B cell (primary cell): ENCODE measurements at regions not wholly inside any gene's neighbourhood (a gene's known extent, or its start where the extent isn't known, plus 50 kb on each side); places are given as distances from the start of the nearest gene placed in this dataset.

Experiments
- ATAC-seq: fragments of 200-7000 bp; cut with Tn5 transposase; one replicate; pipeline ENCODE4 v1.10.0; 2021; ENCODE audit warnings: low read depth, mild to moderate bottlenecking, moderate number of reproducible peaks, moderate library complexity
- CTCF ChIA-PET: fragments of 350-600 bp; sonication (Branson Sonifier 250); formaldehyde crosslinking; loops from one replicate; lab custom pipeline; 2021; ENCODE audit warnings: antibody characterized with exemption, inconsistent platforms; lab: Charles Lee
- POLR2A ChIA-PET: fragments of 350-600 bp; sonication (Branson Sonifier 250); formaldehyde crosslinking; loops from one replicate; lab custom pipeline; 2021; ENCODE audit warnings: antibody characterized with exemption; lab: Charles Lee
- DNase-seq: peaks from one replicate; pipeline ENCODE4 v3.0.0; 2013
- H2AFZ ChIP-seq: 2 replicates; pipeline ENCODE4 v1.6.1; 2012; ENCODE audit warnings: mild to moderate bottlenecking, low read depth, low read length; ENCODE audit not compliant: insufficient read depth, poor library complexity, severe bottlenecking
- H3K27ac ChIP-seq, 2 donors: 1 replicate in 1 of 2; 2 replicates in 1 of 2; pipeline ENCODE4 v1.5.1; 2012 to 2013; ENCODE audit warnings: low read length in 2 of 2, mild to moderate bottlenecking in 2 of 2, moderate library complexity in 1 of 2
- H3K27me3 ChIP-seq, 4 experiments: fragments of 200-600 bp in 1 of 4; sonication (generic) in 1 of 4; replicated peaks in 1 of 4; 1 replicate in 2 of 4; 2 replicates in 2 of 4; pipeline versions ENCODE4 v1.6.1 to v1.7.0; 2013 to 2016; ENCODE audit warnings: low read length in 3 of 4, mild to moderate bottlenecking in 2 of 4, mixed read lengths in 1 of 4, moderate library complexity in 1 of 4; ENCODE audit not compliant: insufficient read depth in 4 of 4, control insufficient read depth in 3 of 4; ENCODE audit errors: control extremely low read depth in 1 of 4
- H3K36me3 ChIP-seq, 2 experiments: replicated peaks in 1 of 2; 1 replicate in 1 of 2; 2 replicates in 1 of 2; pipeline versions ENCODE4 v1.6.1 to v1.7.1; 2013; ENCODE audit warnings: low read length in 1 of 2; ENCODE audit not compliant: insufficient read depth in 2 of 2, control insufficient read depth in 1 of 2; ENCODE audit errors: control extremely low read depth in 1 of 2, extremely low read depth in 1 of 2
- H3K4me1 ChIP-seq, 2 donors: fragments of 200-600 bp in 1 of 2; sonication (generic) in 1 of 2; 1 replicate in 1 of 2; 2 replicates in 1 of 2; pipeline versions ENCODE4 v1.5.1 to v1.6.1; 2013 to 2017; ENCODE audit warnings: low read length in 2 of 2; ENCODE audit not compliant: control insufficient read depth in 2 of 2, insufficient read depth in 2 of 2
- H3K4me2 ChIP-seq: replicated peaks from 2 replicates; pipeline ENCODE3; 2012; ENCODE audit warnings: mild to moderate bottlenecking, low read depth, low read length; ENCODE audit not compliant: poor library complexity, severe bottlenecking
- H3K4me3 ChIP-seq, 5 experiments: fragments of 200-600 bp in 1 of 5; sonication (generic) in 1 of 5; 1 replicate in 3 of 5; 2 replicates in 2 of 5; pipeline versions ENCODE4 v1.5.1 to v1.7.0; 2011 to 2016; ENCODE audit warnings: low read length in 4 of 5, mild to moderate bottlenecking in 4 of 5, low read depth in 2 of 5, control low read depth in 1 of 5, moderate library complexity in 1 of 5; ENCODE audit not compliant: insufficient read depth in 1 of 5; ENCODE audit errors: control extremely low read depth in 1 of 5, extremely low read depth in 1 of 5
- H3K79me2 ChIP-seq: fragments of 200-600 bp; sonication (generic); one replicate; pipeline ENCODE4 v1.6.0; 2016; ENCODE audit warnings: low read length; ENCODE audit not compliant: control insufficient read depth, insufficient read depth
- H3K9ac ChIP-seq: fragments of 200-600 bp; sonication (generic); 2 replicates; pipeline ENCODE4 v1.6.1; 2017; ENCODE audit warnings: mild to moderate bottlenecking, low read length, moderate library complexity
- H3K9me3 ChIP-seq, 3 donors: one replicate each; pipeline versions ENCODE4 v1.6.1 to v1.7.1; 2013; ENCODE audit warnings: low read length in 2 of 3; ENCODE audit not compliant: control insufficient read depth in 2 of 3, insufficient read depth in 1 of 3; ENCODE audit errors: control extremely low read depth in 1 of 3
- H4K20me1 ChIP-seq: 2 replicates; pipeline ENCODE4 v1.6.0; 2012; ENCODE audit warnings: mild to moderate bottlenecking, low read length; ENCODE audit not compliant: insufficient read depth, control insufficient read depth, poor library complexity, severe bottlenecking
- H3K27ac Mint-ChIP-seq: one replicate; pipeline ENCODE4 v1.8.0; 2021; ENCODE audit warnings: mixed read lengths
- H3K27me3 Mint-ChIP-seq: one replicate; pipeline ENCODE4 v1.8.0; 2021; ENCODE audit warnings: mixed read lengths
- H3K4me1 Mint-ChIP-seq: one replicate; pipeline ENCODE4 v1.8.0; 2021; ENCODE audit warnings: mixed read lengths
- H3K4me3 Mint-ChIP-seq: one replicate; pipeline ENCODE4 v1.8.0; 2021; ENCODE audit warnings: mixed read lengths
- H3K9me3 Mint-ChIP-seq: one replicate; pipeline ENCODE4 v1.8.0; 2022; ENCODE audit warnings: mixed read lengths; ENCODE audit not compliant: insufficient read depth
- EZH2 ChIP-seq: IDR thresholded peaks from 2 replicates; pipeline ENCODE4 v1.6.1; 2012; ENCODE audit warnings: borderline replicate concordance, low read depth, mild to moderate bottlenecking, moderate library complexity, low read length; ENCODE audit not compliant: insufficient read depth, poor library complexity, severe bottlenecking
- WGBS: methylation state at CpG from one replicate; pipeline ENCODE4 v1.1.5; 2013; ENCODE audit warnings: missing lambda C conversion rate; ENCODE audit not compliant: insufficient coverage; 5-methylcytosine and 5-hydroxymethylcytosine counted together
- intact Hi-C: fragments of 100-400 bp; cut with micrococcal nuclease; formaldehyde crosslinking; loops from one replicate; pipeline ENCODE4 v1.10.0; 2022
- TF ChIP-seq, protein P1 (sequence below): fragments of 200-600 bp; IDR thresholded peaks from one replicate; pipeline ENCODE4 v1.8.0; 2022; ENCODE audit warnings: antibody characterized with exemption, mild to moderate bottlenecking

- DNase-seq (no peak), ATAC-seq (no peak)
- Histone ChIP-seq H3K36me3 (no peaks in the 10 kb centered on the region), H3K4me1 (no peaks in the 10 kb centered on the region), H2AFZ (no peak overlapping the region), H3K9ac (no peak overlapping the region), H3K27me3 (peaks cover 0 to 6% (median 1%) of the 10 kb centered on the region in 4 experiments), H3K79me2 (no peaks in the 10 kb centered on the region), H3K9me3 (no peaks in the 10 kb centered on the region), H3K4me3 (no peak overlapping the region), H3K27ac (no peak overlapping the region), H4K20me1 (no peaks in the 10 kb centered on the region), H3K4me2 (no peak overlapping the region)
- peaks cover 41% of the 10 kb centered on the region for H3K27me3 Mint-ChIP-seq
- CTCF ChIA-PET, result interaction anchor here (1.4 kb wide), 1 partner anchor 1048 kb away, joined by 6 read pairs; no protein-coding TSS in a partner anchor
- TF ChIP-seq EZH2, result no peak
- TF ChIP-seq, protein P1, sequence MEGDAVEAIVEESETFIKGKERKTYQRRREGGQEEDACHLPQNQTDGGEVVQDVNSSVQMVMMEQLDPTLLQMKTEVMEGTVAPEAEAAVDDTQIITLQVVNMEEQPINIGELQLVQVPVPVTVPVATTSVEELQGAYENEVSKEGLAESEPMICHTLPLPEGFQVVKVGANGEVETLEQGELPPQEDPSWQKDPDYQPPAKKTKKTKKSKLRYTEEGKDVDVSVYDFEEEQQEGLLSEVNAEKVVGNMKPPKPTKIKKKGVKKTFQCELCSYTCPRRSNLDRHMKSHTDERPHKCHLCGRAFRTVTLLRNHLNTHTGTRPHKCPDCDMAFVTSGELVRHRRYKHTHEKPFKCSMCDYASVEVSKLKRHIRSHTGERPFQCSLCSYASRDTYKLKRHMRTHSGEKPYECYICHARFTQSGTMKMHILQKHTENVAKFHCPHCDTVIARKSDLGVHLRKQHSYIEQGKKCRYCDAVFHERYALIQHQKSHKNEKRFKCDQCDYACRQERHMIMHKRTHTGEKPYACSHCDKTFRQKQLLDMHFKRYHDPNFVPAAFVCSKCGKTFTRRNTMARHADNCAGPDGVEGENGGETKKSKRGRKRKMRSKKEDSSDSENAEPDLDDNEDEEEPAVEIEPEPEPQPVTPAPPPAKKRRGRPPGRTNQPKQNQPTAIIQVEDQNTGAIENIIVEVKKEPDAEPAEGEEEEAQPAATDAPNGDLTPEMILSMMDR, result no peak
- no peaks in the 10 kb centered on the region for H3K4me1 Mint-ChIP-seq
- POLR2A ChIA-PET, result no interaction called here
- intact Hi-C loops, result loop anchor here (2.0 kb wide), 1 partner anchor 1048 kb away; no protein-coding TSS in a partner anchor
- H3K27ac Mint-ChIP-seq, result no peak overlapping the region
- no peak overlapping the region for H3K4me3 Mint-ChIP-seq
- no peaks in the 10 kb centered on the region for H3K9me3 Mint-ChIP-seq
- 100% methylated on average over 1 of the region's 2 CpGs for WGBS
Measured at GRCh38 chr15:38709196-38709595, 144.6 kb upstream of the RASGRP1 start.

DNA sequence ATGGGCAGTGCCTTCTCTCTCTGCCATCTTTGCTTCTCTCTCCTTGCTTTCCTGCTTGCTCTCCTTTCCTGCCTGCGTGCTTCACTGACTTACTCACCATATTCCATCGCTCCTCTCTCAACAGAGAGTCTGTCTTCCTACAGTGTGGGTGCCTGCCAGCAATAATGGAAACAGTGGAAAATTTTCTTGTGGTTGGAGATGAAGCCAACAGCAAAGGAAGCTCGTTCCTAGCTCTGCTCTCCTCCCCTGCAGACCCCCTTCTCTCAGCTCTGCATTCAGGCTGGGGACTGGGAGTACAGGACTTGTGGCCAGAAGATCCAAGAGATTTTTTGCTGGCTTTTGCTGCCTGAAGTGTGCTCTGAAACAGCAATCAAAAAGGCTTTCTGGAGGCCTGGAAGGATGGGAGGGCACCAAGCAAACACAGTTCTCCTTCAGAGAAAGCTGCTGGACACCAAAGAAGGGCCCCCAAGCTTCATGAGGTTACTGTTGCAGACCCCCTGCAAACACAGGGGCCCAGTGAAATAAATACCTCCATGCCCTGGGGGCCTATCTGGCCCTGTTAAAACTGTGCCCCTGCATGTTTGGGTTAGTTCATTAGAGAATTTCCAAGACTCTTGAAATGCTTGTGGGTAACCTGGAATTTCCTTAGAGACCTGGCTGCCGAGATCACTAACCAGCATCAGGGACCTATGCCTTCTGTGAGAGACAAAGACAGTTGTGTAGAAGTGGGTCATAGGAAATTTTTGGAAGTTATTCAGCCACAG is 149.9 kb upstream of the RASGRP1 start:
- Histone ChIP-seq H3K27ac (no peak overlapping the region), H3K79me2 (no peaks in the 10 kb centered on the region), H3K36me3 (no peaks in the 10 kb centered on the region), H2AFZ (no peak overlapping the region), H3K27me3 (peaks cover 0 to 3% (median 0%) of the 10 kb centered on the region in 4 experiments), H3K4me3 (no peak overlapping the region), H3K4me2 (no peak overlapping the region), H3K4me1 (no peaks in the 10 kb centered on the region), H4K20me1 (no peaks in the 10 kb centered on the region), H3K9me3 (no peaks in the 10 kb centered on the region), H3K9ac (no peak overlapping the region)
- WGBS, result no CpG with 5 or more reads among the region's 4 CpGs
- ChIA-PET POLR2A (no interaction called here), CTCF (interaction anchor here (0.7 to 1.7 kb wide), 3 partner anchors 8 to 160 kb away, joined by 3 to 5 read pairs (median 4); no protein-coding TSS in a partner anchor)
- Mint-ChIP-seq H3K27me3 (peaks cover 26% of the 10 kb centered on the region), H3K4me3 (no peak overlapping the region), H3K9me3 (no peaks in the 10 kb centered on the region), H3K4me1 (no peaks in the 10 kb centered on the region), H3K27ac (no peak overlapping the region)
- DNase-seq (no peak), ATAC-seq (no peak)
- intact Hi-C loops, result no loop called here
- TF ChIP-seq, protein P1, result no peak
- TF ChIP-seq EZH2, result no peak
